ENCODE measurements at regions not wholly inside any gene's neighbourhood (a gene's known extent, or its start where the extent isn't known, plus 50 kb on each side); places are given as distances from the start of the nearest gene placed in this dataset.

DNA sequence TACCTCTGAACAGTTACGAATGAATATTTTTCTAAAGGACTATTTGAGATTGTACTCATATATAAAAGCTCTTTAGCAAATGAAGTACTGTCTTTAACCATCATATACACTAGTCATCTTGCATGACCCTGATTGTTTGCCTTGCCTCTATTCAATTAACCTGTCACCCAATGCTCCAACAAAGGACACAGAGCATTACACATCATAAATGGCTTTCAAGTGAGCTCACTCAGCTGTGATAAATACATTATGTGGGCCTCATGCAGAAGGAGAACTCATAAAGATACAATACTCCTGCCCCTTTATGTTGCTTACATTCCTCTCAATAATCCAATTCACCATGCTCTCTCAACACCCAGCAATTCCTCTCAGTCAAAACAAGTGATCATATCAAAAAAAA lies 993.0 kb upstream of the PRMT6 start:
- TF ChIP-seq, protein P1, sequence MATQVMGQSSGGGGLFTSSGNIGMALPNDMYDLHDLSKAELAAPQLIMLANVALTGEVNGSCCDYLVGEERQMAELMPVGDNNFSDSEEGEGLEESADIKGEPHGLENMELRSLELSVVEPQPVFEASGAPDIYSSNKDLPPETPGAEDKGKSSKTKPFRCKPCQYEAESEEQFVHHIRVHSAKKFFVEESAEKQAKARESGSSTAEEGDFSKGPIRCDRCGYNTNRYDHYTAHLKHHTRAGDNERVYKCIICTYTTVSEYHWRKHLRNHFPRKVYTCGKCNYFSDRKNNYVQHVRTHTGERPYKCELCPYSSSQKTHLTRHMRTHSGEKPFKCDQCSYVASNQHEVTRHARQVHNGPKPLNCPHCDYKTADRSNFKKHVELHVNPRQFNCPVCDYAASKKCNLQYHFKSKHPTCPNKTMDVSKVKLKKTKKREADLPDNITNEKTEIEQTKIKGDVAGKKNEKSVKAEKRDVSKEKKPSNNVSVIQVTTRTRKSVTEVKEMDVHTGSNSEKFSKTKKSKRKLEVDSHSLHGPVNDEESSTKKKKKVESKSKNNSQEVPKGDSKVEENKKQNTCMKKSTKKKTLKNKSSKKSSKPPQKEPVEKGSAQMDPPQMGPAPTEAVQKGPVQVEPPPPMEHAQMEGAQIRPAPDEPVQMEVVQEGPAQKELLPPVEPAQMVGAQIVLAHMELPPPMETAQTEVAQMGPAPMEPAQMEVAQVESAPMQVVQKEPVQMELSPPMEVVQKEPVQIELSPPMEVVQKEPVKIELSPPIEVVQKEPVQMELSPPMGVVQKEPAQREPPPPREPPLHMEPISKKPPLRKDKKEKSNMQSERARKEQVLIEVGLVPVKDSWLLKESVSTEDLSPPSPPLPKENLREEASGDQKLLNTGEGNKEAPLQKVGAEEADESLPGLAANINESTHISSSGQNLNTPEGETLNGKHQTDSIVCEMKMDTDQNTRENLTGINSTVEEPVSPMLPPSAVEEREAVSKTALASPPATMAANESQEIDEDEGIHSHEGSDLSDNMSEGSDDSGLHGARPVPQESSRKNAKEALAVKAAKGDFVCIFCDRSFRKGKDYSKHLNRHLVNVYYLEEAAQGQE (IDR thresholded peaks at IDR 0.05; ENCODE audit: insufficient read depth in 1 of 2, low read depth in 2 of 2, low read length in 2 of 2): no peak
- TF ChIP-seq FOXP2 (optimal IDR thresholded peaks at IDR 0.05; ENCODE audit: borderline replicate concordance, extremely low read depth, extremely low read length, insufficient read depth): no peak
- no peak for TF ChIP-seq TAF1 (IDR thresholded peaks at IDR 0.05; ENCODE audit: borderline replicate concordance, insufficient read depth, low read length)
- no peak for TF ChIP-seq POLR2AphosphoS5 (IDR thresholded peaks at IDR 0.05; ENCODE audit: low read depth, low read length)
- no peak for TF ChIP-seq SIN3A (IDR thresholded peaks at IDR 0.05; ENCODE audit: borderline replicate concordance, insufficient read depth, low read length)

DNA sequence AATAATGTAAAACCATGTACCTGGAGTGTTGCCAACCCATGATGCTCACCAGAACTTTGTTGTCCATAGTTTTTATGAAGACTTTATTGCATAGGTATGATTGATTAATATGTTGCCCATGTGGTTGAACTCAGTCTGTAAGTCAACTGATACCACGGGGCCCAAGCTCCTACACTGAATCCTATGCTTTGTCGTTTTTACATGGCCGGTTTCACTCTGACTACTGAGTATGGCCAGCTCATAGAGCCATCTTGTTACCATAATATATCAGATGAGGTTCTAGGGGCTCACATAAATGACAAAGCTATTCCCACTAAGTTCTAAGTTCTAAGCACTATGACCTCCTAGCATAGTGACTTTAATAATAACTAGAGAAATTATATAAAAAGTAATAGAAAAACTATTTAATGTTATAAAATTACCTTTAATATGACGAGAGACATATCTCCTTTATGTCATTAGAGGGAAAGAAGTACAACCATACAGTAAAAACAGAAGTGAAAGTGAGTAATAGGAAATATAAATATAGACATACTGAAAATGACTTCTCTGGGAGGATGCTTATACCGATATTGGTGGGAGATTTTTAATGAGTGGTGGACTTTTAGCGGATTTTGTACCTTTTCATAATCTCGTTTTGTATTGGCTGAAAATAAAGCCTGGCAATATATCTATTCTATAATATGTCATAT lies 983.4 kb upstream of the PRMT6 start:
- TF ChIP-seq TAF1 (IDR thresholded peaks at IDR 0.05; ENCODE audit: borderline replicate concordance, insufficient read depth, low read length): no peak
- no peak for TF ChIP-seq SIN3A (IDR thresholded peaks at IDR 0.05; ENCODE audit: borderline replicate concordance, insufficient read depth, low read length)
- no peak for TF ChIP-seq FOXP2 (optimal IDR thresholded peaks at IDR 0.05; ENCODE audit: borderline replicate concordance, extremely low read depth, extremely low read length, insufficient read depth)

DNA sequence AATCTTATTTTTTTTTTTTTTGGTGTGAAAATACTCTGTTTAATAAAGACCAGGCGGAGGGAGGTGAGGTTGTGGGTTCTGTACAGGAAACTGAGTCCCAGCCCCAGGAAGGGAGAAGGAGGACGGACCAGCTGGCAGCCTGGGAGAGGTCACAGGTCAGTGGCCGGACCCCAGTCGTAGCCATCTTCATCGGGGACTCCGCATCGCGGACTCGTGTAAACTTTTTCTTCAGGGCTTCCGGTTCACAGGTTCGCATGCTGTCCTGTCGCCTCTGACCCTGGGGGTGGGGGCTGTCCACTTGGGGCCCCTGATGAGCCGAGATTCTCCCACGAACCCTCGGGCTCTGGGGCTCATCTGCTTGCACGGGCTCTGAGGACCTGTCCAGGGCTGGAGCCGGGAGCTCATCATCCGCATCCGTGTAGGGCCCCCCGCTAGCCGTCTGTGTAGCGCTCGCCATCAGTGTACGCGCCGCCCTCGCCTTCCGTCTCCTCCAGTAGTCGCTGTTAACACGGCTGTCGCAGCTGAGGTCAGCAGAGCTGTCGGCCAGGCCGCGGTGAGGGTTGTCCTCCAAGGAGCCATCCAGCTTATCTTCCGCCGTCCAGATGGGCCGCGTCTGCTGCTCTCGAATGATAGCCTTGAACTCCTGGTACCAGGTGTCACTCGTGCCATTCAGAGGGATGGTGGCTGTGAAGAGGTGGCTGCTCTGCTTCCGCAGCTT lies 975.7 kb upstream of the PRMT6 start:
- no peak for TF ChIP-seq SIN3A (IDR thresholded peaks at IDR 0.05; ENCODE audit: borderline replicate concordance, insufficient read depth, low read length)
- TF ChIP-seq, protein P1 (IDR thresholded peaks at IDR 0.05; ENCODE audit: insufficient read depth in 1 of 2, low read depth in 2 of 2, low read length in 2 of 2): no peak
- no peak for TF ChIP-seq FOXP2 (optimal IDR thresholded peaks at IDR 0.05; ENCODE audit: borderline replicate concordance, extremely low read depth, extremely low read length, insufficient read depth)
- no peak for TF ChIP-seq POLR2AphosphoS5 (IDR thresholded peaks at IDR 0.05; ENCODE audit: low read depth, low read length)
- TF ChIP-seq TAF1 (IDR thresholded peaks at IDR 0.05; ENCODE audit: borderline replicate concordance, insufficient read depth, low read length): no peak

DNA sequence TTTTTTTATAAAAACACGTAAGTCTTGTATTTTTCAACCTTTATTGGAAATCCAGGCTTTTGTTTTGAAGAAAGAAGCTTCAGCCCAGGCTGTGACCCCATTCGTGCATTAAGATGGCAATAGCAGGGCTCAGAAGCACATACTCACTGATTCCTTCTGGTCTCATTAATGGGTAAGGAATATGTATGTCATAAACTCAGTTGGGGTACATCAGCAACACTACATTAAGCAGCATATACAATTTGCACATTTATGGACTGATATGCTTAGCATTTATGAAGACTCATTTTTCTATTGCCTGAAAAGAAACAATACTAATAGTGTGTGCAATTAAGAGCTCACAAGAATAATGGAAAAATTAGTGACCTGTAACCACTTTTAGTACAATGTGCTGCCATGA lies 945.4 kb upstream of the PRMT6 start:
- TF ChIP-seq FOXP2 (optimal IDR thresholded peaks at IDR 0.05; ENCODE audit: borderline replicate concordance, extremely low read depth, extremely low read length, insufficient read depth): no peak
- TF ChIP-seq TAF1 (IDR thresholded peaks at IDR 0.05; ENCODE audit: borderline replicate concordance, insufficient read depth, low read length): no peak
- TF ChIP-seq POLR2AphosphoS5 (IDR thresholded peaks at IDR 0.05; ENCODE audit: low read depth, low read length): no peak
- no peak for TF ChIP-seq SIN3A (IDR thresholded peaks at IDR 0.05; ENCODE audit: borderline replicate concordance, insufficient read depth, low read length)
- TF ChIP-seq, protein P1 (IDR thresholded peaks at IDR 0.05; ENCODE audit: insufficient read depth in 1 of 2, low read depth in 2 of 2, low read length in 2 of 2): no peak

DNA sequence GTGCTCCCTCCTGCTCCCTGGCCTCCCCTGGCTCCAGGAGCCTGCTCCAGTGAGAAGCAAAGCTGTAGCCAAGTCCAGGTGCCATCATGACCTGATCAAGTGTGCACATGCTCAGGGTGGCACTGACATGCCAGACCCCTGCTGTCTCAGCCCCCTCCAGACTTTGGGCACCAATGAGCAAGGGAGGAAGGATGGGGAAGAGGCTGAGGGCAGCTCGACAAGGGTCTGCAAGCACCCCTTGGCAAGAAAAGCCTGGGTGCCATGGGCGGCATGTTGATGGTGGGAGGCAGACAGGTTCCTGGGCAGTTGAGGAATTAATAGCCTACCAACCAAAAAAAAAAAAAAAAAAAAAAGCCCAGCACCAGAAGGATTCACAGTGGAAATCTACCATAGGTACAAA lies 942.6 kb upstream of the PRMT6 start:
- TF ChIP-seq FOXP2 (optimal IDR thresholded peaks at IDR 0.05; ENCODE audit: borderline replicate concordance, extremely low read depth, extremely low read length, insufficient read depth): no peak
- TF ChIP-seq, protein P1 (IDR thresholded peaks at IDR 0.05; ENCODE audit: insufficient read depth in 1 of 2, low read depth in 2 of 2, low read length in 2 of 2): no peak
- no peak for TF ChIP-seq POLR2AphosphoS5 (IDR thresholded peaks at IDR 0.05; ENCODE audit: low read depth, low read length)
- no peak for TF ChIP-seq TAF1 (IDR thresholded peaks at IDR 0.05; ENCODE audit: borderline replicate concordance, insufficient read depth, low read length)
- no peak for TF ChIP-seq SIN3A (IDR thresholded peaks at IDR 0.05; ENCODE audit: borderline replicate concordance, insufficient read depth, low read length)
